ENCODE measurements at regions not wholly inside any gene's neighbourhood (a gene's known extent, or its start where the extent isn't known, plus 50 kb on each side); places are given as distances from the start of the nearest gene placed in this dataset.

DNA sequence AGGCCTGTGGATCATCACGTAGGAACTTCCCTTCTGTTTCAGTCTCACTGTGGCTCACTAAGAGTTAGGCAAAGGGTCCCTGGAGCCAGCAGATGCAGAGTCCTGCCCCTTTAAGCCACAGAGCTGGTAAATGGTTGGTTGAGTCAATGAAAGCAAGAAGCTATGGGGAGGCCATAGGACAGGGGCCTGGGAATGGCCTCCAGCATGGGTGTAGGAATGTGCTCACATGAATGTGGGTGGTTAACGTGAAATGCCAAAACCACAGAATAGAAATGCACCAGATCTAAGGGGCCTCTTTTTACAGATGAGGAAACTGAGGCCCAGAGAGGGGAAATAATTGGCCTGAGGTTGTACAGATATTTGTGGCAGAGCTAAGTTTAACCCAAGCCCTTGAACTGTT, 150.3 kb downstream of the TLE3 start:
- no peak overlapping the region for H3K4me3 ChIP-seq (ENCODE audit: low read depth, low read length)
- ChIA-PET CTCF (interaction anchor here (0.8 kb wide), 1 partner anchor 9 kb away, joined by 3 read pairs; no protein-coding TSS in a partner anchor), POLR2A (no interaction called here)
- no peak for DNase-seq (ENCODE audit: low read depth, low spot score)
- TF ChIP-seq, protein P1, sequence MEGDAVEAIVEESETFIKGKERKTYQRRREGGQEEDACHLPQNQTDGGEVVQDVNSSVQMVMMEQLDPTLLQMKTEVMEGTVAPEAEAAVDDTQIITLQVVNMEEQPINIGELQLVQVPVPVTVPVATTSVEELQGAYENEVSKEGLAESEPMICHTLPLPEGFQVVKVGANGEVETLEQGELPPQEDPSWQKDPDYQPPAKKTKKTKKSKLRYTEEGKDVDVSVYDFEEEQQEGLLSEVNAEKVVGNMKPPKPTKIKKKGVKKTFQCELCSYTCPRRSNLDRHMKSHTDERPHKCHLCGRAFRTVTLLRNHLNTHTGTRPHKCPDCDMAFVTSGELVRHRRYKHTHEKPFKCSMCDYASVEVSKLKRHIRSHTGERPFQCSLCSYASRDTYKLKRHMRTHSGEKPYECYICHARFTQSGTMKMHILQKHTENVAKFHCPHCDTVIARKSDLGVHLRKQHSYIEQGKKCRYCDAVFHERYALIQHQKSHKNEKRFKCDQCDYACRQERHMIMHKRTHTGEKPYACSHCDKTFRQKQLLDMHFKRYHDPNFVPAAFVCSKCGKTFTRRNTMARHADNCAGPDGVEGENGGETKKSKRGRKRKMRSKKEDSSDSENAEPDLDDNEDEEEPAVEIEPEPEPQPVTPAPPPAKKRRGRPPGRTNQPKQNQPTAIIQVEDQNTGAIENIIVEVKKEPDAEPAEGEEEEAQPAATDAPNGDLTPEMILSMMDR (IDR thresholded peaks at IDR 0.05; ENCODE audit: insufficient read depth, low read length, missing control alignments): no peak

- no peak for DNase-seq (ENCODE audit: low read depth, low spot score)
- TF ChIP-seq, protein P1 (IDR thresholded peaks at IDR 0.05; ENCODE audit: insufficient read depth, low read length, missing control alignments): no peak
- CTCF ChIA-PET: no interaction called here
- H3K4me3 ChIP-seq (ENCODE audit: low read depth, low read length): no peak overlapping the region
- POLR2A ChIA-PET: no interaction called here
These were observed 148.2 kb downstream of the TLE3 start for GRCh38 chr15:69949485-69949884.

DNA sequence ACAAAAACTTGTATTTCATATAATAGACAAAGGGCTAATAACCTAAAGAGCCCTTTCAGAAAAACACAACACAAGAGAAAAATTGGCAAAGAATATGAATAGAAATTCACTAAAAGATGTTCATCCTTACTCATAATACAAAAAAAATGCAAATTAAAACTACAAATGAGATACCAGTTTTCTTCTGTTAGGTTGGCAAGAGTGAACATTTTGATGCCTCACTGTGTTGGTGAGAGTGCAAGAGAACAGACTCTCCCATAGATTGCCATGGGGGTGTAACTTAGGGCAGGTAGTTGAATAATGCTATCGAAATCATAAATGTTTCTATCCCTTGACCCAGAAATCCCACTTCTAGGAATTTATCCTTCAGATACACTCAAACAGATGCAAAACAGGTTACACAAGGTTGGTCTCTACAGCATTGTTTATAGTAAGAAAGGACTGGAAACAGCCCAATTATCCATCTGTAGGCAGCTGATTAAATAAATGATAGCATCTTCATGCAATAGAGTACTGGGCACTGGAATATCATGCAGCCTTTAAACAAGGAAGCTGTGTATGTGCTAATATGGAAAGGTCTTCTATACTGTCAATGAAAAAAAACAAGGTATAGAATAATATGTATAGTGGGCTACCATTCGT, 146.3 kb downstream of the TLE3 start:
- DNase-seq (ENCODE audit: low read depth, low spot score): no peak
- TF ChIP-seq, protein P1 (IDR thresholded peaks at IDR 0.05; ENCODE audit: insufficient read depth, low read length, missing control alignments): no peak
- POLR2A ChIA-PET: no interaction called here
- H3K4me3 ChIP-seq (ENCODE audit: low read depth, low read length): no peak overlapping the region
- CTCF ChIA-PET: no interaction called here

GRCh38 chr15:69951898-69952555, 145.7 kb downstream of the TLE3 start:
- DNase-seq (ENCODE audit: low read depth, low spot score): no peak
- POLR2A ChIA-PET: no interaction called here
- TF ChIP-seq, protein P1 (IDR thresholded peaks at IDR 0.05; ENCODE audit: insufficient read depth, low read length, missing control alignments): no peak
- CTCF ChIA-PET: no interaction called here
- no peak overlapping the region for H3K4me3 ChIP-seq (ENCODE audit: low read depth, low read length)

GRCh38 chr15:69953051-69953450, 144.7 kb downstream of the TLE3 start:
- ChIA-PET CTCF (interaction anchor here (2.0 kb wide), 1 partner anchor 12 kb away, joined by 6 read pairs; no protein-coding TSS in a partner anchor), POLR2A (no interaction called here)
- no peak for DNase-seq (ENCODE audit: low read depth, low spot score)
- TF ChIP-seq, protein P1 (IDR thresholded peaks at IDR 0.05; ENCODE audit: insufficient read depth, low read length, missing control alignments): no peak
- no peak overlapping the region for H3K4me3 ChIP-seq (ENCODE audit: low read depth, low read length)

GRCh38 chr15:69953816-69954215, 143.9 kb downstream of the TLE3 start:
- POLR2A ChIA-PET: no interaction called here
- H3K4me3 ChIP-seq (ENCODE audit: low read depth, low read length): no peak overlapping the region
- no peak for DNase-seq (ENCODE audit: low read depth, low spot score)
- TF ChIP-seq, protein P1 (IDR thresholded peaks at IDR 0.05; ENCODE audit: insufficient read depth, low read length, missing control alignments): no peak
- CTCF ChIA-PET: interaction anchor here (2.0 kb wide), 1 partner anchor 11 kb away, joined by 6 read pairs; no protein-coding TSS in a partner anchor
